ENCODE measurements at regions not wholly inside any gene's neighbourhood (a gene's known extent, or its start where the extent isn't known, plus 50 kb on each side); places are given as distances from the start of the nearest gene placed in this dataset.

GRCh38 chr2:16716024-16716423, 50.4 kb upstream of the CYRIA start:
- Histone ChIP-seq H3T11ph (ENCODE audit: low read length) (no peak overlapping the region), H3K56ac (ENCODE audit: insufficient read length, low read depth, low read length) (no peak overlapping the region), H4K8ac (replicated peaks; ENCODE audit: insufficient read length, low read depth, low read length) (no peak overlapping the region), H3K79me1 (ENCODE audit: insufficient read depth, low read depth, low read length, poor library complexity, severe bottlenecking) (no peaks in the 10 kb centered on the region), H3K27me3 (ENCODE audit: insufficient read depth, low read length) (no peaks in the 10 kb centered on the region), H4K91ac (ENCODE audit: insufficient read length, low read depth, low read length) (no peak overlapping the region), H2BK5ac (ENCODE audit: insufficient read length, low read length) (no peak overlapping the region), H3K27ac (ENCODE audit: insufficient read length, low read depth, low read length) (no peak overlapping the region), H2AFZ (ENCODE audit: low read length) (no peak overlapping the region), H3K9ac (ENCODE audit: extremely low read depth, insufficient read length, low read length) (no peak overlapping the region), H2BK12ac (ENCODE audit: insufficient read length, low read depth, low read length) (no peak overlapping the region), H4K5ac (ENCODE audit: insufficient read length, low read depth, low read length) (no peak overlapping the region), H3K4me1 (ENCODE audit: insufficient read depth, low read length) (no peaks in the 10 kb centered on the region), H3K23ac (ENCODE audit: insufficient read length, low read depth, low read length) (no peak overlapping the region), H3K79me2 (ENCODE audit: insufficient read depth, low read length) (no peaks in the 10 kb centered on the region), H2AK5ac (ENCODE audit: insufficient read length, low read length) (no peak overlapping the region), H3K4ac (ENCODE audit: low read depth, low read length) (no peak overlapping the region), H2BK20ac (ENCODE audit: low read depth, low read length, poor library complexity, severe bottlenecking) (no peak overlapping the region), H4K20me1 (ENCODE audit: control insufficient read depth, insufficient read depth, insufficient read length) (no peaks in the 10 kb centered on the region), H3K23me2 (ENCODE audit: insufficient read length, low read depth, low read length, poor library complexity, severe bottlenecking) (no peaks in the 10 kb centered on the region), H2BK120ac (ENCODE audit: low read depth, low read length, poor library complexity, severe bottlenecking) (no peak overlapping the region), H3K9me3 (ENCODE audit: control insufficient read depth, low read depth, low read length) (no peaks in the 10 kb centered on the region), H2BK15ac (ENCODE audit: low read depth, low read length) (no peak overlapping the region), H3K14ac (ENCODE audit: insufficient read depth, low read length) (no peak overlapping the region), H3K4me2 (ENCODE audit: insufficient read depth, insufficient read length, low read length) (no peak overlapping the region), H3K18ac (ENCODE audit: insufficient read length, low read depth, low read length) (no peak overlapping the region)
- TF ChIP-seq CTCF (conservative IDR thresholded peaks at IDR 0.05) = no peak
- no peaks in the 10 kb centered on the region; a peak in 1 of 5 replicates for H3K9me3 Mint-ChIP-seq
- no peak overlapping the region for H3K27ac Mint-ChIP-seq
- H3K4me1 Mint-ChIP-seq = no peaks in the 10 kb centered on the region
- no CpG with 5 or more reads among the region's 5 CpGs for WGBS (ENCODE audit: extremely low coverage, insufficient read length, low lambda C conversion rate)
- no peak overlapping the region for H3K4me3 Mint-ChIP-seq
- no peaks in the 10 kb centered on the region for H3K36me3 Mint-ChIP-seq (ENCODE audit: insufficient read depth in 1 of 3, low read depth in 3 of 3)
- H3K27me3 Mint-ChIP-seq (ENCODE audit: low read depth) = no peaks in the 10 kb centered on the region
- DNase-seq = no peak

Data from H9 (cell line).